Suprapubic skin (tissue), 4 donors: ENCODE measurements at regions not wholly inside any gene's neighbourhood (a gene's known extent, or its start where the extent isn't known, plus 50 kb on each side); places are given as distances from the start of the nearest gene placed in this dataset.

Source experiments
- DNase-seq, 2 donors: peaks; one replicate each; pipeline ENCODE4 v3.0.0-alpha.2; 2019; ENCODE audit warnings: low spot score in 2 of 2
- H3K27ac ChIP-seq: fragments of 200-600 bp; sonication (generic); one replicate; pipeline ENCODE4 v1.5.1; 2019
- H3K27me3 ChIP-seq: fragments of 200-600 bp; sonication (generic); one replicate; pipeline ENCODE4 v1.5.1; 2019
- H3K36me3 ChIP-seq: fragments of 200-600 bp; sonication (generic); one replicate; pipeline ENCODE4 v1.5.1; 2019
- H3K4me1 ChIP-seq: fragments of 200-600 bp; sonication (generic); one replicate; pipeline ENCODE4 v1.5.1; 2019
- H3K4me3 ChIP-seq: fragments of 200-600 bp; sonication (generic); one replicate; pipeline ENCODE4 v1.5.1; 2019; ENCODE audit warnings: mild to moderate bottlenecking
- H3K9me3 ChIP-seq: fragments of 200-600 bp; sonication (generic); one replicate; pipeline ENCODE4 v1.5.1; 2019
- CTCF ChIP-seq, 2 donors: fragments of 200-600 bp in 1 of 2; fragments of 450-650 bp in 1 of 2; sonication (generic) in 1 of 2; IDR thresholded peaks; one replicate each; pipeline ENCODE4 v1.5.1; 2016 to 2019; ENCODE audit warnings: antibody characterized with exemption in 2 of 2, mild to moderate bottlenecking in 1 of 2, moderate library complexity in 1 of 2
- EP300 ChIP-seq: sonication (generic); formaldehyde crosslinking; IDR thresholded peaks from one replicate; pipeline ENCODE4 v1.6.1; 2017; ENCODE audit warnings: antibody characterized with exemption
- POLR2A ChIP-seq, 2 donors: fragments of 450-650 bp; IDR thresholded peaks; one replicate each; pipeline ENCODE4 v1.6.1; 2017; ENCODE audit warnings: antibody characterized with exemption in 2 of 2, mild to moderate bottlenecking in 2 of 2, moderate library complexity in 2 of 2
- POLR2AphosphoS5 ChIP-seq, 3 donors: sonication (generic); formaldehyde crosslinking; IDR thresholded peaks; one replicate each; pipeline ENCODE4 v1.6.1; 2017; ENCODE audit warnings: antibody characterized with exemption in 3 of 3
- WGBS: methylation state at CpG from one replicate; pipeline ENCODE4 v1.1.5; 2018; 5-methylcytosine and 5-hydroxymethylcytosine counted together

DNA sequence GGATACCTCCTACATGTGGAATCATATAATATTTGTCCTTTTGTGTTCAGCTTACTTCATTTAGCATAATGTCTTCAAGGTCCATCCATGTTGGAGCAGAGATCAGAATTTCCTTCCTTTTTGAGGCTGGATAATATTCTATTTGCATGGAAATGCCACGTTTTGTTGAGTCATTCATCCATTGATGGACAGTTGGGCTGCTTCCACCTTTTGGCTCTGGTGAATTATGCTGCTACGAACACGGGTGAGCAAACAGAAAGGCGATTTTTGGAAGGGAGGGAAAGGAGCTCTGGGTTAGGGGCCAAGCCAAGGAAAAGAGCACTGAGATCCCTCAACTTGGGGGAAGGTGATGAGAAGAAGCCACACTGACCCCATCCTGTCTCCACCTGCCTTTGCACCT is 260.5 kb downstream of the TNS1 start:
- DNase-seq = no peak
- Histone ChIP-seq H3K4me1 (peaks cover 7% of the 10 kb centered on the region), H3K36me3 (no peaks in the 10 kb centered on the region), H3K9me3 (no peaks in the 10 kb centered on the region), H3K27ac (no peak overlapping the region), H3K27me3 (no peaks in the 10 kb centered on the region), H3K4me3 (no peak overlapping the region)
- no peak for TF ChIP-seq EP300
- no peak for TF ChIP-seq POLR2A (IDR thresholded peaks at IDR 0.05)
- no peak for TF ChIP-seq POLR2AphosphoS5 (IDR thresholded peaks at IDR 0.05)
- no peak for TF ChIP-seq CTCF (IDR thresholded peaks at IDR 0.05)
- 79% methylated on average over 4 of the region's 4 CpGs for WGBS

GRCh38 chr2:217741381-217741955 is 261.3 kb downstream of the TNS1 start:
- Histone ChIP-seq H3K9me3 (no peaks in the 10 kb centered on the region), H3K4me3 (no peak overlapping the region), H3K27me3 (no peaks in the 10 kb centered on the region), H3K4me1 (peaks cover 7% of the 10 kb centered on the region), H3K27ac (no peak overlapping the region), H3K36me3 (no peaks in the 10 kb centered on the region)
- DNase-seq = no peak
- no peak for TF ChIP-seq POLR2AphosphoS5 (IDR thresholded peaks at IDR 0.05)
- TF ChIP-seq POLR2A (IDR thresholded peaks at IDR 0.05) = no peak
- TF ChIP-seq EP300 = no peak
- no peak for TF ChIP-seq CTCF (IDR thresholded peaks at IDR 0.05)
- 100% methylated on average over 6 of the region's 6 CpGs for WGBS

- Histone ChIP-seq H3K9me3 (no peaks in the 10 kb centered on the region), H3K4me3 (no peak overlapping the region), H3K4me1 (peaks cover 11% of the 10 kb centered on the region), H3K27me3 (no peaks in the 10 kb centered on the region), H3K36me3 (no peaks in the 10 kb centered on the region), H3K27ac (peak overlapping the region; percentile 24)
- no peak for DNase-seq
- TF ChIP-seq CTCF (IDR thresholded peaks at IDR 0.05) = no peak
- TF ChIP-seq POLR2AphosphoS5 (IDR thresholded peaks at IDR 0.05) = no peak
- TF ChIP-seq POLR2A (IDR thresholded peaks at IDR 0.05) = no peak
- WGBS = 73% methylated on average over 6 of the region's 6 CpGs
Measured at GRCh38 chr2:217740756-217741155, 262.0 kb downstream of the TNS1 start.

GRCh38 chr2:217740178-217740577 is 262.6 kb downstream of the TNS1 start:
- H3K4me3 ChIP-seq = no peak overlapping the region
- no peak for DNase-seq
- H3K36me3 ChIP-seq = no peaks in the 10 kb centered on the region
- no peaks in the 10 kb centered on the region for H3K27me3 ChIP-seq
- H3K9me3 ChIP-seq = no peaks in the 10 kb centered on the region
- peaks cover 11% of the 10 kb centered on the region for H3K4me1 ChIP-seq
- 84% methylated on average over 4 of the region's 4 CpGs for WGBS
- H3K27ac ChIP-seq = peak overlapping the region; percentile 24
- TF ChIP-seq CTCF (IDR thresholded peaks at IDR 0.05) = no peak
- TF ChIP-seq POLR2A (IDR thresholded peaks at IDR 0.05) = no peak
- no peak for TF ChIP-seq EP300
- no peak for TF ChIP-seq POLR2AphosphoS5 (IDR thresholded peaks at IDR 0.05)

GRCh38 chr2:217739741-217740140 is 263.1 kb downstream of the TNS1 start:
- DNase-seq = no peak
- Histone ChIP-seq H3K27me3 (no peaks in the 10 kb centered on the region), H3K9me3 (no peaks in the 10 kb centered on the region), H3K36me3 (no peaks in the 10 kb centered on the region), H3K4me1 (peaks cover 11% of the 10 kb centered on the region), H3K27ac (no peak overlapping the region), H3K4me3 (no peak overlapping the region)
- TF ChIP-seq POLR2A (IDR thresholded peaks at IDR 0.05) (no peak), POLR2AphosphoS5 (IDR thresholded peaks at IDR 0.05) (no peak), EP300 (no peak), CTCF (IDR thresholded peaks at IDR 0.05) (no peak)
- 71% methylated on average over 1 of the region's 1 CpG for WGBS
